Anterior cingulate cortex (tissue), 58 donors: ENCODE measurements at regions not wholly inside any gene's neighbourhood (a gene's known extent, or its start where the extent isn't known, plus 50 kb on each side); places are given as distances from the start of the nearest gene placed in this dataset.
"Not testable (repeated sequence)": the region's sequence is repeated elsewhere in the genome, so short reads cannot be mapped to it uniquely, and the experiment has no call there.

ENCODE experiments used
- DNase-seq, 58 donors: peaks; one replicate each; lab custom pipeline; 2025; lab: John Stamatoyannopoulos, UW

DNA sequence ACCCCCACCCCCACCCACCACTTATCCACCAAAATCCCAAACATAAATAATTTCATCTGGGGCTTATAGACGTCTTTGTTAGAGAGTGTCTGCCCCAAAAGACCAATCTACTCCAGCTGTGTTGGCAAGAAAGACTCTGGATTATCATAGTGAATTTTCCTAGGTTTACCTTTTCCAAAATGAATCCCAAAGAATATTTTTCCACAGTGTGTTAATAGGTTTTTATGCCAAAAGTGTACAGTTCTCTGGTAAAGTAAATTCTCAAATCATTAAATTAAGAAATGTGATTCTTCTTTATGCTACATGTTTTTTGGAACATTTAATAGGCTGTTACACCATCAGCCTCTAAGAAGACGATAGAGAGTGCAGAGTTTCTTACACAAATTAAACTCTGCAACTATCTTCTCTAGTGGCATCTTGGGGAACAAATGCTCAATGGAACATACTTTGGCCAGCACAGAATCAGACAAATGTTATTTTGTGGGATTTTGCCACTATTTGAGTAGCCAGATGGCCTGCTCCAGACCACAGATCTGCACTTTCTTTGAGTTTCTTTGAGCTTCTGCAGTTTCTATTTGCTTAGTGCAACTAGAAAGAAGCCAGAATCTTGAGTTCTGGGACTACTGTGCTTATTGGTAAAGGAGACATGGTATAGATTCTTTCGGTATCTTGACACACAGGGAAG is 206.0 kb downstream of the KIT start:
- no peak for DNase-seq

- DNase-seq = no peak
These were observed 203.4 kb downstream of the KIT start for GRCh38 chr4:54861201-54861600.

DNA sequence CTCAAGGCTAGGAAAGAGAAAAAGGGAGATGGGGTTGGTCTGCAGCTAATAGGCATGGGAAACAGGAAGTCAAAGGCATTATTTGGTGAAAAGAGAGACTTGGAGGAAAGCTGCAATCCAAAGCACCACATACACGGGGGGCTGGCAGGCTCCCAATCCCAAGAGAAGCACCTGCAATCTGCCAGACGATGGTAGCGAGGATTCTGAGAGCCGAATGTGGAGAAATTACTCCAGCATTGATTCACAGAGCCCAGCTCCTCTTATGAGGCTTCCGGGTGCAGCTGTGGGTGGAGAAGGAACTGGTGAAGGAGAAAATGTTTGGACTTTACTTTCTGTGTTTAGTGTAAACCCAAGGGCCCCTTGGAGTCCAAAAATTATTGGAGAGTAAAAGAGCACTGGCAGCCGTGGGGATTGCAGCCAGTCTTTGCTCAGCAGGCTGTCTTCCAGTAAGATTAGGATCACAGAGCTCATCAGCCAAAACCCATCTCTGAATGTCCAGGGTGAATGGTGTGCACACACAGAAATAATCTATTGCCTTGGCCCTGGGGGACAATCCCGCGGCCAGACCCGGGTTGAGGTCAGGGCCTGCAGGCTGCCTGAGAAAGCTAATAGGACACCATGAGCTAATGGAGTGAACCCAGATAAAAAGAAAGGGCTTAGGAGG is 197.6 kb downstream of the KIT start:
- peak in 1 of 58 donors; percentile 1 for DNase-seq

DNA sequence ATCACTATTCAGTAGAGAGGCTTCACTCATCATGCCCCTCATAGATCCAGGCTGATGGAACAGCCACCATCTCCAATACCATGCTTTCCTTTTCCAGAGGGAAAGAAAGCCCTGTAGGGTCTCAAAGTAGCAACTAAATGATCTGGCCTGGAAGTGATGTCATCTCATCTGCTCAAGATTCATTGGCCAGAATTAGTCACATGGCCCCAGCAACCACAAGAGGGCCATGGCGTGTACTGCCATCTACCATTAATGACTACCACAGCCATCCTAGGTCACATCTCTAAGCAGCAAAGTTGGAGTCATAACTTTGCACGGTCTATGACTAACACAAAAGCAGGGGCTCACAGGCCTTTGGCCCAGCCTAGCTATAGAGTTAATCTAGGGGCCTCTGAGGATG is 194.8 kb downstream of the KIT start:
- DNase-seq = no peak

- DNase-seq = peak in 18 of 58 donors; percentile 1 to 50 (median 20)
These were observed 194.3 kb downstream of the KIT start for GRCh38 chr4:54852054-54852453.

DNA sequence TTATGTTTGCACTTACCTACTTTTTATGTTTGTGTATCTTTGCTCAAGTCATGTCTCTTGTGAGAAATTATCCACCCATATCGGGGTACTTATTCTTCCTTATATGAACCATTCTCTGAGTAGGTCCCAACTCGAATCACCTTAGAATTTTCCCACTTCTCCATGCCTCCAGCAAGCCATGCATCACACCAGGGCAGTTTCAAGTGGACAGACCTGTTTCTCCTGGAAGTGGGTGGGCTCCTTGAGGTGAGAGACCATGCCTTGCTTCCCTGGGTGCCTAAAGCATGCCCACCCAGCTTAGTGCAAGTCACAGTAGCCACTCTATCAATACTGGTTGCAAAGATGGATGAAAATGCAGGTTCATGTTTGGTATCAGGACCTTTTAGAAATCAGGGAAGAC is 187.2 kb downstream of the KIT start:
- no peak for DNase-seq

DNA sequence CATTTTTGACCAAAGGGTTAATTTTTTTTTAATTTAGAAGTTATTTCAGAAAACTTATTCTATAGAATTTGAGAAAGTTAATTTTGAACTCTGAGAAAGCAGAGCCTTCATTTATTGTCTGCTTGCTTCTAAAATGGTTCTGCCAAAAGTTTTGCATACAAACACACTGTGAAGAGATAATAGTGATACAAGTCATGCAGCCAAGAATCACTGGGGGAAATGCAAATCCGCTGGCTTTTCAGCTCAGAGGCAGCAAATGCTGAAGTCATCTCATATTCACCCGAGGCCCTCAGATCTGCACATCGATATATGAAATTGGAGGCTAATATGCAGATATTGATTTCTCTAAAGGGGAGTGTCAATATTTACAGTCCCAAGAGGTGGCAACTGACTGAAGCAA is 186.2 kb downstream of the KIT start:
- no peak for DNase-seq

DNA sequence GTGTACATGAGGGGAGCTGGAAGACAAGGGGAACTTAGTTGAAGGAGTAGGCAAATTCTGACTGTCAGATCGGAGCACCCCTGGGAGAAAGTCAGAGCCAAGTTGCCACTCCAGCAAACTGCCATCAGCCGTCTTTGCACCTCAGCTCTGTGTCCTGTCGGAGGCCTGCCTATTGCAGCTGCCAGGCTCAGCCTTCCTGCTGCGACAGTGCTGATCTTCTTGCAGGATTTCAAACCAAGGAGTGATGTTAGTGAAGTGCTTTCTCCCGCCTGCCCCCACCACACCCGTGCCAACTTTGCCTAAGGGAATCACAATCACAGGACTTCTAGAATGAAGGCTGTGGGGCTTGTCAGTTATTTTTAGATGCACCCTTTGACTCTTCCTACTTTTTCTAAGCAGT is 185.3 kb downstream of the KIT start:
- no peak for DNase-seq

- no peak for DNase-seq
These were observed 184.9 kb downstream of the KIT start for GRCh38 chr4:54842656-54843055.

- no peak for DNase-seq
These were observed 184.5 kb downstream of the KIT start for GRCh38 chr4:54842226-54842625.

GRCh38 chr4:54840992-54841768 is 183.4 kb downstream of the KIT start:
- peak in 15 of 58 donors; percentile 1 to 43 (median 7) for DNase-seq

- DNase-seq = no peak
These were observed 182.7 kb downstream of the KIT start for GRCh38 chr4:54840430-54840829.

DNA sequence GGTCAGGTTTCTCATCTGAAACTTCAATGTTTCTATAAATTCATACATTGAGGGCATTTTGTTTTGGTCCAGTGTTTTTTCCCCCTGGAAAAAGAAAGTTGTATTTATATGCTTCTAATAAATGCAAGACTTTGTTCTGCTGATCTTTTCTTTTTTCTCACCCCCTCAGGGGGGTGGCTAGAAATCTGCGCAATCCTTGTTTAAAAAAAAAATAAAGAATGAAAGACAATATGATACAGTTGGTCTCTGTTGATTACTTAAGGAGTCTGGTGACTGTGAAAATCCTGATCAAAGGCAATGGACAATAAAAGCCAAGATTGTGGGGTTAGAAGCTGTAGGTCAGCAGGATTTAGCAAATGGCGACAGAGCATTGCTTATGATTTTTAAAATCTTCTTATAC is 180.5 kb downstream of the KIT start:
- DNase-seq = no peak

GRCh38 chr4:54837576-54838140 is 179.9 kb downstream of the KIT start:
- no peak for DNase-seq

GRCh38 chr4:54828361-54828760 is 170.6 kb downstream of the KIT start:
- DNase-seq = not testable (repeated sequence)

DNA sequence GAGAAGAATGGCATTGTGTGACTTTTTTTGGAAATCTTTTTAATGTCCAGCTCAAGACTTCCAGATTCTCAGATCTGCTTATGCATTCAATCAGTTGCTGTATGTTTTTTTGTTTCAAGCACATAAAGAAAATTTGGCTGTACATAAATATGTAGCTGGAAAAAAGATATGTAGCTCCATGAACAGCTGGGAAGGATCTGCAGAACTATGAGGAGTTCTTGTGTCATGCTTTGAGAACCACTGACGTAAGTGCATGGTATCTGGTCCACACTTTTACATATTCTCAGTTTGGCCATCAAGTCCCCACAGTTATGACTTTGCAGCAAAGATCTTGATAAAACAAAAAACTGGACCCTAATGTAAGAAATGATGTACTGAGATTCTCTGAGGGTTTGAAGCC is 165.9 kb downstream of the KIT start:
- no peak for DNase-seq

DNA sequence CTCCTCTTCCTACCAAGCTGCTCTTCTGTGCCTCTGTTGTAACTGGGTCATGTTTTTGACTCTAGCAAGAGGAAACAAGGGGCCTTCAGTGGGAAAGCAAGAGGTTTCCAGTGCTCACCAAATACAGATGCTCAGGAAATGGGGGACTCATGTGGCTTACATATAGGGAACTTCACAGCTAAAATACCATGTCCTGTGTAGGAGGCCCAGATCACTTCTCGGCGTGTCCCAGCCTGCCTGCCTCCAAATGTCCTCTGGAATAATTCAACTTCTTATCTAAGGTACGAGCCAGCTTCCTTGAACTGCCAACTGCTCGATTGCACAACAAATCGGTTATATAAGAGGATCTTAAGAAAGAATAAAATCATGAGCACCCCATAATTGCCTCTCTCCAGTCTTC is 161.3 kb downstream of the KIT start:
- no peak for DNase-seq

- no peak for DNase-seq
These were observed 160.7 kb downstream of the KIT start for GRCh38 chr4:54818481-54818880.

DNA sequence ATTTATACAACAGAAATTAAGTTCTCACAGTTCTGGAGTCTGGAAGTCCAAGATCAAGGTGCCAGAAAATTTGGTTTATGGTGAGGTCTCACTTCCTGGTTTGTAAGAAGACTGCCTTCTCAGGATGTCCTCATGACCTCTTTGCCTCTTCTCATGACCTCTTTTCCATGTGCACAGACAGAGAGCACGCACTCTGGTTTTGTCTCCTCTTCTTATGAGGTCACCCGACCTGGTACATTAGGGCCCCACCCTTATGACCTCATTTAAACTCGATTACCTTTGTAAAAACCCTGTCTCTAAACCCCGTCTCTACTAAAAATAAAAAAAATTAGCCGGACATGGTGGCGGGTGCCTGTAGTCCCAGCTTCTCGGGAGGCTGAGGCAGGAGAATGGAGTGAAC is 155.9 kb downstream of the KIT start:
- no peak for DNase-seq

GRCh38 chr4:54806351-54806750 is 148.6 kb downstream of the KIT start:
- no peak for DNase-seq

GRCh38 chr4:54802336-54802735 is 144.6 kb downstream of the KIT start:
- no peak for DNase-seq
